Activated CD4-positive, alpha-beta memory T cell treated with anti-CD3 and anti-CD28 coated beads, Interleukin-2, amount 10 ng/mL, durations not matched to agents 7 days and 5 days (primary cell): ENCODE measurements at regions not wholly inside any gene's neighbourhood (a gene's known extent, or its start where the extent isn't known, plus 50 kb on each side); places are given as distances from the start of the nearest gene placed in this dataset.

Experiments
- CTCF ChIA-PET: fragments of 350-600 bp; sonication (Branson Sonifier 250); formaldehyde crosslinking; loops from one replicate; lab custom pipeline; 2021; ENCODE audit warnings: antibody characterized with exemption, inconsistent platforms; lab: Charles Lee
- POLR2A ChIA-PET: fragments of 350-600 bp; sonication (Branson Sonifier 250); formaldehyde crosslinking; loops from one replicate; lab custom pipeline; 2021; ENCODE audit warnings: antibody characterized with exemption; lab: Charles Lee
- DNase-seq: peaks from one replicate; pipeline ENCODE4 v3.0.0-alpha.2; 2020
- H3K27ac Mint-ChIP-seq: one replicate; pipeline ENCODE4 v1.8.0; 2021; ENCODE audit warnings: mild to moderate bottlenecking, mixed read lengths
- H3K27me3 Mint-ChIP-seq: one replicate; pipeline ENCODE4 v1.8.0; 2021; ENCODE audit warnings: mixed read lengths
- H3K36me3 Mint-ChIP-seq: one replicate; pipeline ENCODE4 v1.8.0; 2021; ENCODE audit warnings: low read depth, mixed read lengths
- H3K4me1 Mint-ChIP-seq: one replicate; pipeline ENCODE4 v1.8.0; 2021; ENCODE audit warnings: mixed read lengths
- H3K4me3 Mint-ChIP-seq: one replicate; pipeline ENCODE4 v1.8.0; 2021; ENCODE audit warnings: mild to moderate bottlenecking, mixed read lengths
- H3K9me3 Mint-ChIP-seq: one replicate; pipeline ENCODE4 v1.8.0; 2021; ENCODE audit warnings: mixed read lengths

DNA sequence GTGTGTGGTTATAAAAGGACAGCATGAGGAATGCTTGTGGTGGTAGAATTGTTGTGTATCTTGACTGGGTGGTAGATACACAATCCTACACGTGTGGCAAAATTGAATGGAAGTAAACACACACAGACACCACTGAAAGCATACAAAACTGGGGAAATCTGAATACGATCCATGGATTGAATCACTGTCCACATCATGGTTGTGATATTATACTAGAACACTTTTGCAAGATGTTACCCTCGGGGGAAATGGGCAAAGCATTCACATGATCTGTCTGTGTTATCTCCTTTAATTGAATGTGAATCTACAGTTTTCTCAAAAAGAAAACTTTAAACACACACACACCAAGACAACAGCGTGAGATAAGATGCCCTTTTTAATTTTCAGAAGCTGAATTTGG lies 165.2 kb upstream of the CELF2 start:
- no peak for DNase-seq
- no peak overlapping the region for H3K4me3 Mint-ChIP-seq
- H3K4me1 Mint-ChIP-seq, result peaks cover 1% of the 10 kb centered on the region
- CTCF ChIA-PET, result no interaction called here
- H3K27me3 Mint-ChIP-seq, result peaks cover 15% of the 10 kb centered on the region
- POLR2A ChIA-PET, result no interaction called here
- H3K27ac Mint-ChIP-seq, result no peak overlapping the region
- no peaks in the 10 kb centered on the region for H3K36me3 Mint-ChIP-seq
- no peaks in the 10 kb centered on the region for H3K9me3 Mint-ChIP-seq

DNA sequence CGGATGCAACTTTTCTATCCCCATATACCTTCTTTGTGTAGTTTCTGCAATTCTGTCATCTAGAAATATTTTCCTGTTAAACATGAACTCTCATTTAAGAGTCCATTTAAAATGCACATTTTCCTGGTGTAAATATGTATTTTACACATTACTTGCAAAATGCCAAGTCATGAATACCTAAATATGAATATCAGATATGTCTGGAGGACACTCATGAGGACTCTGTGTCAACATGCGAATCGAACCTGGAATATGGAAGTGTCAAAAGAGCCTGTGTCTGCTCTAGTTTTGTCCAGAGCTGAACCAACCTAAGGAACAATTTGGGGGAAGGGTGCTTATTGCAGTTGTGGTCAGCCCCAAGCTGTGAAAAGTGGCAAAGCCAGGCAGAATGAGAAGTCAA lies 163.7 kb upstream of the CELF2 start:
- H3K36me3 Mint-ChIP-seq, result no peaks in the 10 kb centered on the region
- no peaks in the 10 kb centered on the region for H3K9me3 Mint-ChIP-seq
- ChIA-PET CTCF (no interaction called here), POLR2A (no interaction called here)
- no peak for DNase-seq
- H3K4me1 Mint-ChIP-seq, result peaks cover 1% of the 10 kb centered on the region
- no peak overlapping the region for H3K4me3 Mint-ChIP-seq
- peaks cover 13% of the 10 kb centered on the region for H3K27me3 Mint-ChIP-seq
- no peak overlapping the region for H3K27ac Mint-ChIP-seq

DNA sequence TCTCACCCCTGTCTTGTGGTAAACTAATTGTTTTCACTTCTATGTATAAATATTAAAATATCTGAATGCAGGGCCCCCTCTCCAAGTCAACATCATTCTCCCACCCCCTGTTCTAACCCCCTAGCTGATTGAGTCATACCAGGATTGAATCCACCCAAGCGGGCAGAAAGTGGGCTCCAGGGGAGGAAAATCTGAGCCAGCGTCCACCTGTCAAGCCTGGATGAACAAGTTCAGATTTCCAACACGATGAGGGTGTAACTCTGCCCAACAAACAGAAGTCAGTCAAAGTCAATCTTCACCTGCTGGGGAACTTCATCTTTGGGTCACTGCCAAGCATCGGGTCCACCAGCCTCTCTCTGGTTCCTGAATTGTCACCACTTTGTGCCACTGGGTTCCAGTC lies 162.9 kb upstream of the CELF2 start:
- POLR2A ChIA-PET, result no interaction called here
- CTCF ChIA-PET, result no interaction called here
- no peak for DNase-seq
- Mint-ChIP-seq H3K9me3 (no peaks in the 10 kb centered on the region), H3K4me1 (peaks cover 1% of the 10 kb centered on the region), H3K27ac (no peak overlapping the region), H3K36me3 (no peaks in the 10 kb centered on the region), H3K4me3 (no peak overlapping the region), H3K27me3 (peaks cover 13% of the 10 kb centered on the region)

DNA sequence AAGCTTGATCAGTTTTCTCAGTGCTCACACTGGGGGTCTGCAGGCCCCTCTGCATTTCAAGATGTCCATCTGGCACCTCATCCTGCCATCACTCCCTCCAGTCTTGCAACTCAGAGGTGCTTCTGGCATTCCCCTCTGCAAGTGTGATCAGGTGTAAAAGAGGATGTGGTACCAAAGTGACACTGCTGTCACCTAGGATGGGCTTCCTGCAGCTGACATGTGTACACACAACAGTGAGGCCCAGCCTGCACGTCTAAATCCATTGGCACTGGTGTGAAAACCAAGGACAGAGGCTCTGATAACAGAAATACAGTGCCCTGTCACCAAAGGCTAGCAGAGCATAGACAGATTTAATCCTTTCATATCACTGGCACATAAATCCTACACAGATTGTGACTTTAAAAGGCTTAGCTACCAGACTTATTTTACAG lies 162.5 kb upstream of the CELF2 start:
- CTCF ChIA-PET, result no interaction called here
- H3K4me1 Mint-ChIP-seq, result peaks cover 1% of the 10 kb centered on the region
- peaks cover 13% of the 10 kb centered on the region for H3K27me3 Mint-ChIP-seq
- no peaks in the 10 kb centered on the region for H3K36me3 Mint-ChIP-seq
- no peaks in the 10 kb centered on the region for H3K9me3 Mint-ChIP-seq
- no peak for DNase-seq
- H3K4me3 Mint-ChIP-seq, result no peak overlapping the region
- POLR2A ChIA-PET, result no interaction called here
- no peak overlapping the region for H3K27ac Mint-ChIP-seq

DNA sequence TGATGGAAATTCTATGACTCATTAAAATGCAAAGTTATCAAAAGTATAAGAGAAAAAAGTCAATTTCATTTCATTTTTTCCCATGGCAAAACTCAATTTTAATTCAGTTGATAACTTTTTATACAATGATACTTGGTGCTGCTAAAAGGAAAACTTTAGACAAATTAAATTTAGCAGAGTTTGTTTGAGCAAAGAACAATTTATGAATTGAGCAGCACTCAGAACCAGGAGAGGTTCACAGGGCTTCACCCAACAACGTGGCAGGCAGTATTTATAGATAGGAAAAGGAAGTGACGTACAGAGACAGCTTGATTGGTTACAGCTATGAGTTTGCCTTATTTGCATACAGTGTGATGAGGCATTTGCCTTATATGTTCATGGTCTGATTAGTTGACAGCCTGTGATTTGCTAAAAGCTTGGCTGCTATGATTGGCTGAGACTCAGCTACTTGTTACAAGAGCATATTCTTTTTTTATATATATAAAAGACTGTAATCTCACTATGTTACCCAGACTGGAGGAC lies 157.2 kb upstream of the CELF2 start:
- Mint-ChIP-seq H3K4me3 (no peak overlapping the region), H3K27me3 (peaks cover 12% of the 10 kb centered on the region), H3K27ac (no peak overlapping the region), H3K9me3 (no peaks in the 10 kb centered on the region), H3K36me3 (no peaks in the 10 kb centered on the region), H3K4me1 (no peaks in the 10 kb centered on the region)
- DNase-seq, result no peak
- ChIA-PET POLR2A (no interaction called here), CTCF (no interaction called here)

DNA sequence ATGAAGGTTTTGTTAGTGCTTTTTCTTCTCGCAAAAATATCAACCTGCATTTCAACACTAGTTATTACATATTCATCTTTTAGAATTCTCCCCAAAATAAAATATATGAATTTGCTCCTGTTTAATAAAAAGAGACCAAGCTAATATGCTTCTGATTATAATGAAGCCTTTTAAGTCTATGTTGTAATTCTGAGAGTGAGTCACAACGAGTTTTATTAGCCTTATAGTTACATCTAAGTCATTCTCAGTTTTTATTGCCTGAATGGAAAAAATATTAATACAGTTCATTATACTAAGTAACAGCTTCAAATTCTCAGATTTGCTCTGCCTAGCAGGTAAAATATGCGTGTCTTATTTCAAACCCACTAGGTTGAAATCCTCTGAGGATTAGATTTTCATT lies 152.4 kb upstream of the CELF2 start:
- H3K27me3 Mint-ChIP-seq, result peaks cover 8% of the 10 kb centered on the region

DNA sequence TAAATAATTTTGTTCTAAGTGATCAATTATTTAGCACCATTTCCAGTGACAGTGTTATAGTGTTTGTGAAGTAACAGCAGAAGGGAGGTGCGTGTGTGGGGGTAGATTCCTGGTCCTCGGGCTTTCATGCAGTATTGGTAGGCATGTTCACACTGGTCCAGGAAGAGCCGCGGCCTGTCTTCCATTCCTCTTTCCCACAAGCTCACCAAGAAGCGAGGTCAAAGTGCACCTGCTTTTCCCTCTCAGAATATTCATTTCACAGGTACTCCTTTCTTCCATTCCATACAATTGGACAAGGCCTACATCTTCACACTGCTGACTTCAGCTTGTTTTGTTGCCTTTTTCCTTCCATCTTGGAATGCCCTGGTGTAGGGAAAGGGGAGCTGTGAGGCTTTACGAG lies 151.8 kb upstream of the CELF2 start:
- Mint-ChIP-seq H3K27me3 (peaks cover 13% of the 10 kb centered on the region), H3K36me3 (no peaks in the 10 kb centered on the region), H3K4me1 (peaks cover 4% of the 10 kb centered on the region), H3K27ac (no peak overlapping the region), H3K9me3 (peaks cover 3% of the 10 kb centered on the region), H3K4me3 (no peak overlapping the region)
- POLR2A ChIA-PET, result no interaction called here
- CTCF ChIA-PET, result interaction anchor here (0.7 kb wide), 1 partner anchor 94 kb away, joined by 3 read pairs; no protein-coding TSS in a partner anchor
- no peak for DNase-seq

More for the DNA sequence above, 152.4 kb upstream of the CELF2 start:
- CTCF ChIA-PET, result no interaction called here
- POLR2A ChIA-PET, result no interaction called here
- H3K4me3 Mint-ChIP-seq, result no peak overlapping the region
- H3K4me1 Mint-ChIP-seq, result peaks cover 4% of the 10 kb centered on the region
- H3K27ac Mint-ChIP-seq, result no peak overlapping the region
- no peaks in the 10 kb centered on the region for H3K36me3 Mint-ChIP-seq
- H3K9me3 Mint-ChIP-seq, result peaks cover 3% of the 10 kb centered on the region
- DNase-seq, result no peak

DNA sequence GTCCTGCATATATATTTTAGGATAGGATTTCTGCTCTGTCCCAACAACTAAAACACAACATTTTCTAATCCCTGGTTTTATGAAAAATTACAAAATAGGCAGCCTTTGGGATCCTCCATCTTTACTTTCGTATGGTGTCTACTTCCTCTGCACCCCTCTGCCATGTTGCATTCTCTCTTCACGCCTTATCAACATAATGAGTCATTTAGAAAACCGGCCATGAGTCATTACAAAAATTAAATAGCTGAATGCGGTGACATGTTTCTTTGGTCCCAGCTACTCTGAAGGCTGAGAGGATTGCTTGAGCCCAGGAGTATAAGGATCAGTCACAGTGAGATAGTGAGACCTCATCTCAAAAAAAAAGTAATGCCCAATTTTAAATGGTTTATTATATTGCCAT lies 148.1 kb upstream of the CELF2 start:
- no peak overlapping the region for H3K4me3 Mint-ChIP-seq
- ChIA-PET CTCF (no interaction called here), POLR2A (no interaction called here)
- H3K4me1 Mint-ChIP-seq, result peaks cover 4% of the 10 kb centered on the region
- H3K27ac Mint-ChIP-seq, result no peak overlapping the region
- no peak for DNase-seq
- peaks cover 21% of the 10 kb centered on the region for H3K27me3 Mint-ChIP-seq
- H3K9me3 Mint-ChIP-seq, result peaks cover 3% of the 10 kb centered on the region
- H3K36me3 Mint-ChIP-seq, result no peaks in the 10 kb centered on the region

DNA sequence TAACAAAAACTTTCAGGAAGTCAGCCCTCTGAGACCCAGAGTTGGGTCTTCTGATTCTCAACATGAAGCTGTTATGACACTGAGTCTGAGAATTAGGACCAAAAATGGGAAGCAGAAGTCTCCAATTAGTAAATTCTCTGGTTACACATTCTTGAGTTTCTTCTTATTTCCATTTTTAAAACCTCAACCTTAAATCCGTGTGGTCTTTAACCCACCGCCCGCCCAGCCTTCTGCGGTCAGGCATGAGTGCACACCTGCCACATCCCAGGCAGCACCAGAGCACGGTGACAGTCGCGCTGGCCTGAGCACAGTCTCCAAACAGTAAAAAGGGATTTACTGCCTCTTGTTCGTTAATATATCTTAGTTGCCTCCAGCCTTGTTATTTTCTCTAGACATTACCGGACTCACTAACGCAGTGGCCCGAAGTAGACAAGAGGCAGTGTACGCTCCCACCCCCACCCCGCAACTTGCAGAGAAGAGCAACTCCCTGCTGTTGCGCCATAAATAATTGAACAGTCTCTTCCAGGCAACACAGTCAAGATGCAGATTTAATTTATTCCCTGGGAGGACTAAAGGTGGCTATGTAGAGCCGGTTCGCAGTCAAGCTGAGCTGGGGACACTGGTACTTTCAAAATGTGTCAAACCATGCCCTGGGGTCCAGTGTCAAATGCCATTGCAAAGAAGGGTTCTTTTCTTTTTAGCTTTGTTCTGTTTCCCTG lies 147.0 kb upstream of the CELF2 start:
- Mint-ChIP-seq H3K27ac (no peak overlapping the region), H3K4me1 (peaks cover 4% of the 10 kb centered on the region), H3K9me3 (peaks cover 3% of the 10 kb centered on the region), H3K27me3 (peaks cover 24% of the 10 kb centered on the region), H3K36me3 (no peaks in the 10 kb centered on the region), H3K4me3 (no peak overlapping the region)
- DNase-seq, result no peak
- POLR2A ChIA-PET, result no interaction called here
- CTCF ChIA-PET, result no interaction called here

DNA sequence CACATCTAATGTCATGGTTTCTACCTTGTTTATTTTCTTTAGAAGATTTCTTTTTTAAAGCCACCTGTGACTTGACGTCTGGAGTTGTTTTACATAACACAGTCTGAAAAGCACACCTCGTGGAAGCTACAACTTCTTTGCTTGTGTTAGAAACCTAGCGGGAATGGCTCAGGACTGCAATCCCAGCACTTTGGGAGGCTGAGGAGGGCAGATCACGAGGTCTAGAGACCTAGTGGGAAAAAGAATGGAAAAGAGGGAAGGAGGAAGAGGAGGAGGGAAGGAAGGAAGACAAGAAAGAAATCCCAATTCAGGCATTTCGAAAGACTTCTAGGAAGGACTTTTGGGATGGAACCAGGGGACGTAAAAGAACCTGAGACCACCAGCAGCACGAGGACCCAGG lies 146.3 kb upstream of the CELF2 start:
- Mint-ChIP-seq H3K4me3 (no peak overlapping the region), H3K36me3 (no peaks in the 10 kb centered on the region), H3K9me3 (peaks cover 3% of the 10 kb centered on the region), H3K27ac (no peak overlapping the region), H3K27me3 (peaks cover 27% of the 10 kb centered on the region), H3K4me1 (peaks cover 4% of the 10 kb centered on the region)
- ChIA-PET CTCF (no interaction called here), POLR2A (no interaction called here)
- DNase-seq, result no peak

DNA sequence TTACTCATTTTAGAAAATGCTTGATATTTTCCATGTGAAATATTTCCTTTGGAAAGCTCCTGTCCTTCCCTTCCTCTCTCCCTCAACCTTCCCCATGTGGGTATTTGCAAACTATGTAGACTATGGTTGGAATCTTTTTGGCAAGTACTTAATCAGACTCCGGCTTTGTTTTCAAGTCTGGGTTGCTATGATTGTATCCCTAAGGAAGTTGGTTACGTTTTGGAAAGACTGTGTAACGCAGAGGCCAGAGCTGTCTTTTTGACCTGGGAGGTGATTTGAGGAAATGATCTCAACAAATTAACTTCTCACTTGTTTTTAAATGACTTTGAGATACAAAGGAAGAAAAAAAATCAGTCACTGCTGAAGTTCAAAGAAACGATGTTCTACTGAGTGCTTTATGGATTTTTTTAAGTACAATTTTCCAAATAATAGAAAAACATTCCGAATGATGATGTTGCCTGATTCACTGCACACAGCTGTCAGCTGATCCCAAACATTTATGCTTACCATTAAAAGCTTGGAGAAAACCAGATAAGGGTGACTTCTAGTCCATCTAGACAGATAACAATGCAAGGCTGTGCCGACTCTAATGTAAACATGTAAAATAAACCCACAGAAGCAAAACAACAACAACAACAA lies 145.5 kb upstream of the CELF2 start:
- no peaks in the 10 kb centered on the region for H3K36me3 Mint-ChIP-seq
- no peak overlapping the region for H3K4me3 Mint-ChIP-seq
- CTCF ChIA-PET, result no interaction called here
- peaks cover 4% of the 10 kb centered on the region for H3K4me1 Mint-ChIP-seq
- peaks cover 3% of the 10 kb centered on the region for H3K9me3 Mint-ChIP-seq
- no peak overlapping the region for H3K27ac Mint-ChIP-seq
- H3K27me3 Mint-ChIP-seq, result peaks cover 35% of the 10 kb centered on the region
- POLR2A ChIA-PET, result no interaction called here
- no peak for DNase-seq

DNA sequence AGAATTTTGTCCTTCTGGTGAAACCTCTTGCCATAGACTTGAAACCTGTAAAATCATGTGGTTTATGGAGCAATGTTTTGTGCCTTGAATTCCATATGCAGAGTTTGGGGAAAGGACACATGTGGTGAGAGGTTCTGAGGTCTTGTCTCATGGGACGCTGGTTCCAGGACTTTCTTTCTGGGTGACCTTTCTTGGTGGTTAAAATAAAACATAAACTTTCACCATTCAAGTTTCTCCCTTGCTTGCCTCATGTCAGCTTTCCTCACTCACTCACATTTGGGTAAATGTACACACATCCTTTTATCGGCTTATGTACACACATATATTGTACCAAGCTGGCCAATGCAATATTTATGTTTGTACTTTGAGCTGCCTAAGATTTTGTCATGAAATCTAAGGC lies 144.9 kb upstream of the CELF2 start:
- Mint-ChIP-seq H3K9me3 (peaks cover 3% of the 10 kb centered on the region), H3K4me1 (peaks cover 4% of the 10 kb centered on the region), H3K36me3 (no peaks in the 10 kb centered on the region), H3K4me3 (no peak overlapping the region), H3K27me3 (peaks cover 35% of the 10 kb centered on the region), H3K27ac (no peak overlapping the region)
- CTCF ChIA-PET, result no interaction called here
- no peak for DNase-seq
- POLR2A ChIA-PET, result no interaction called here

DNA sequence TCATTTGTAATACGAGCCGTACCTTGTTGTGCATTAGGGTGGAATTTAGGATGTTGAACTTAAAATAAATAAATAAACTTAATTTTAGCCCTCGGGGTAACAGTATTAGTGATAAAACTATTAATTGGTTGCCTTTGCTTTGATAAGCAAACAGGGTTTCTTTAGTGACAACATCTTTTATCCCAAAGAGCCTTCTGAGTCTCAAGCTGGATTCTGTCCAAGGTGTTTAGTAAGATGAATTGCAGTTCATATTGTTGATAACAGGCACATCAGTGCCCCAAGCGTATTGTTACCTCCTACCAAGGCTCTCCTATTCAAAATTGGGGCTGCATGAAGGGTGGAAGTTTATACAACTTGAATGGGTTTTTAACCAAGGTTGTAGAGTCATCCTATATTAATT lies 144.4 kb upstream of the CELF2 start:
- ChIA-PET CTCF (no interaction called here), POLR2A (no interaction called here)
- Mint-ChIP-seq H3K27me3 (peaks cover 35% of the 10 kb centered on the region), H3K36me3 (no peaks in the 10 kb centered on the region), H3K9me3 (peaks cover 3% of the 10 kb centered on the region), H3K27ac (no peak overlapping the region), H3K4me1 (peaks cover 4% of the 10 kb centered on the region), H3K4me3 (no peak overlapping the region)
- DNase-seq, result no peak

DNA sequence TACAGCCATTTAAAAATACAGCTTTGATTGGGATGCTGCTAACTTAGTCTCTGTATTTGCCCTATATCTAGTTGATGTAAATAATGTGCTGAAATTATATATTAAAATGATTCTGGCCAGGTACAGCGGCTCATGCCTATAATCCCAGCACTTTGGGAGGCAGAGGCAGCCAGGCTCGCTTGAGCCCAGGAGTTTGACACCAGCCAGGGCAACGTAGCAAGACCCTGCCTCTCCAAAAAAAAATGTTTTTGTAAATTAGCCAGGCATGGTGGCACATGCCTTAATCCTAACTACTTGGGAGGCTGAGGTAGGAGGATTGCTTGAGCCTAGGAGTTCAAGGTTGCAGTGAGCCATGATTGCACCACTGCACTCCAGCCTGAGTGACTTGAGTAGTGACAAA lies 143.8 kb upstream of the CELF2 start:
- H3K9me3 Mint-ChIP-seq, result peaks cover 3% of the 10 kb centered on the region
- ChIA-PET POLR2A (no interaction called here), CTCF (no interaction called here)
- no peaks in the 10 kb centered on the region for H3K36me3 Mint-ChIP-seq
- DNase-seq, result no peak
- peaks cover 35% of the 10 kb centered on the region for H3K27me3 Mint-ChIP-seq
- H3K4me3 Mint-ChIP-seq, result no peak overlapping the region
- no peak overlapping the region for H3K27ac Mint-ChIP-seq
- H3K4me1 Mint-ChIP-seq, result peaks cover 4% of the 10 kb centered on the region
